Lower lobe of right lung (tissue), 2 donors: ENCODE measurements at regions not wholly inside any gene's neighbourhood (a gene's known extent, or its start where the extent isn't known, plus 50 kb on each side); places are given as distances from the start of the nearest gene placed in this dataset.

Source experiments
- ATAC-seq, 2 donors: fragments of 200-7000 bp; cut with Tn5 transposase; one replicate each; pipeline ENCODE4 v1.9.1; 2020 to 2022; ENCODE audit warnings: mild to moderate bottlenecking in 2 of 2, moderate library complexity in 2 of 2
- DNase-seq: peaks from one replicate; pipeline ENCODE4 v3.0.0-alpha.2; 2020
- H3K27ac ChIP-seq: fragments of 200-600 bp; one replicate; pipeline ENCODE4 v1.8.0; 2022
- H3K27me3 ChIP-seq: fragments of 200-600 bp; one replicate; pipeline ENCODE4 v1.8.0; 2022; ENCODE audit warnings: low read depth
- H3K36me3 ChIP-seq: fragments of 200-600 bp; one replicate; pipeline ENCODE4 v1.8.0; 2022; ENCODE audit warnings: mild to moderate bottlenecking
- H3K4me1 ChIP-seq: fragments of 200-600 bp; one replicate; pipeline ENCODE4 v1.8.0; 2022
- H3K4me3 ChIP-seq: fragments of 200-600 bp; one replicate; pipeline ENCODE4 v1.8.0; 2022; ENCODE audit warnings: mild to moderate bottlenecking
- H3K9me3 ChIP-seq: fragments of 200-600 bp; one replicate; pipeline ENCODE4 v1.8.0; 2022
- intact Hi-C: fragments of 100-400 bp; cut with DNase I; formaldehyde crosslinking; loops from one replicate; pipeline ENCODE4 v1.11.0; 2022
- TF ChIP-seq, protein P1 (sequence below): fragments of 200-600 bp; IDR thresholded peaks from one replicate; pipeline ENCODE4 v1.8.0; 2022; ENCODE audit warnings: antibody characterized with exemption, mild to moderate bottlenecking
- donor health status: DM: no; HTN: yes; CAD: no; lungs with severe emphysema.

DNA sequence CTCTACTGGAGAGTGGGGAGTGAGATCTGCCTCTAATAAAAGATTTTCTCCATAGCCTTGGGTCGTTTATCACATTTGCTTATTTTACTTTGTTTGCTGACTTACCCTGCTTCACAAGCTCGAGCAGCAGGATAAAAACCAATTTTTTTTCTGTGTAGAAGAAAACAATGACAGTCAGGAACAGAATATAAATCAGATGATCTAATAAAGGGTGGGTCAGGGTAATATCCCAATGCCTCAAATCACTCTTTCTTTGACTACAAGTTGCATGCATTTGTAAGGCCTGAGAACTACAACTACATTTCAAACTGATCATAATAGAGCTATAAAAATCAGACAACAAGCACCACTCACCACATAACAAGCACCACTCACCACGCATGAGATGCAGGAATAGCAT is 174.4 kb upstream of the ADARB2 start:
- Histone ChIP-seq H3K4me3 (no peak overlapping the region), H3K9me3 (no peaks in the 10 kb centered on the region), H3K36me3 (no peaks in the 10 kb centered on the region), H3K4me1 (no peaks in the 10 kb centered on the region), H3K27me3 (no peaks in the 10 kb centered on the region), H3K27ac (no peak overlapping the region)
- no peak for ATAC-seq
- intact Hi-C loops, result no loop called here
- DNase-seq, result no peak
- TF ChIP-seq, protein P1, sequence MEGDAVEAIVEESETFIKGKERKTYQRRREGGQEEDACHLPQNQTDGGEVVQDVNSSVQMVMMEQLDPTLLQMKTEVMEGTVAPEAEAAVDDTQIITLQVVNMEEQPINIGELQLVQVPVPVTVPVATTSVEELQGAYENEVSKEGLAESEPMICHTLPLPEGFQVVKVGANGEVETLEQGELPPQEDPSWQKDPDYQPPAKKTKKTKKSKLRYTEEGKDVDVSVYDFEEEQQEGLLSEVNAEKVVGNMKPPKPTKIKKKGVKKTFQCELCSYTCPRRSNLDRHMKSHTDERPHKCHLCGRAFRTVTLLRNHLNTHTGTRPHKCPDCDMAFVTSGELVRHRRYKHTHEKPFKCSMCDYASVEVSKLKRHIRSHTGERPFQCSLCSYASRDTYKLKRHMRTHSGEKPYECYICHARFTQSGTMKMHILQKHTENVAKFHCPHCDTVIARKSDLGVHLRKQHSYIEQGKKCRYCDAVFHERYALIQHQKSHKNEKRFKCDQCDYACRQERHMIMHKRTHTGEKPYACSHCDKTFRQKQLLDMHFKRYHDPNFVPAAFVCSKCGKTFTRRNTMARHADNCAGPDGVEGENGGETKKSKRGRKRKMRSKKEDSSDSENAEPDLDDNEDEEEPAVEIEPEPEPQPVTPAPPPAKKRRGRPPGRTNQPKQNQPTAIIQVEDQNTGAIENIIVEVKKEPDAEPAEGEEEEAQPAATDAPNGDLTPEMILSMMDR, result no peak

DNA sequence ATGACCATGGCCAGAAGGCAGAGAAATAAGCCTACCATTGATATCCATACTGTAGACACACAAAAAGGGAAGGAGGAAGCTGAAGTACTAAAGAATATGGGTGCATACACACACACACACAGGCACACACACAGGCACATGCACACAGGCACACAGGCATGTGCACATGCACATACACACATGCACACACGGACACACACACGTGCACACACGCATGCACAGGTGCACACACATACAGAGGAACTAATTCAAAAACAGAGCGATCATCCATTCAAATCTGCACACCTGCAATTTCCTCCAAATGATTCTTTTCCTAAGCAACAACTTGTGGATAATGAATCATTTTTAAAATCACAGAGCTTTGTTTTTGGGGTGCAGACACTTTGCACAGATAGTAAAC is 166.7 kb upstream of the ADARB2 start:
- Histone ChIP-seq H3K4me1 (no peaks in the 10 kb centered on the region), H3K4me3 (no peak overlapping the region), H3K36me3 (no peaks in the 10 kb centered on the region), H3K27ac (no peak overlapping the region), H3K27me3 (no peaks in the 10 kb centered on the region), H3K9me3 (no peaks in the 10 kb centered on the region)
- DNase-seq (no peak), ATAC-seq (no peak)
- TF ChIP-seq, protein P1, result no peak
- intact Hi-C loops, result no loop called here

DNA sequence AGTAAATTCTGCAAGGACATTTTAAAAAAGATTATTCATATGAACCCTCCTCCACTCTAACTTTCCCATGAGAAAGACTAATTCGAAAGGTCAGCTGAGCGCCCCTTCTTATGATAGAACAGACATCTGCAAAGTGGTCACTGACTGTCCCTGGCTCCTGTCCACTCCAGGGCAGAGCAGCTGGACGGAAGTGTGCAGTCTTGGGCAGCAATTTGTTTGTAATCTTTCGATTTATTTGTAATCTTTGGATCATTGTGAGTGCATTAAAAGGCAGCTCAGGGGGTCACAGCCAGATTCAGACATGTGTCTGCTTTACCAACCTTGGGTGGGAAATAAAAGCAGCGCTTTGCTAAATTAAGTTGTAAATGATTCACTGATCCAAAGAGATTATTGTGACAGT is 158.8 kb upstream of the ADARB2 start:
- DNase-seq (no peak), ATAC-seq (no peak)
- no peak overlapping the region for H3K4me3 ChIP-seq
- intact Hi-C loops, result no loop called here
- H3K4me1 ChIP-seq, result no peaks in the 10 kb centered on the region
- no peaks in the 10 kb centered on the region for H3K27me3 ChIP-seq
- no peaks in the 10 kb centered on the region for H3K9me3 ChIP-seq
- TF ChIP-seq, protein P1, result no peak
- no peak overlapping the region for H3K27ac ChIP-seq
- no peaks in the 10 kb centered on the region for H3K36me3 ChIP-seq

DNA sequence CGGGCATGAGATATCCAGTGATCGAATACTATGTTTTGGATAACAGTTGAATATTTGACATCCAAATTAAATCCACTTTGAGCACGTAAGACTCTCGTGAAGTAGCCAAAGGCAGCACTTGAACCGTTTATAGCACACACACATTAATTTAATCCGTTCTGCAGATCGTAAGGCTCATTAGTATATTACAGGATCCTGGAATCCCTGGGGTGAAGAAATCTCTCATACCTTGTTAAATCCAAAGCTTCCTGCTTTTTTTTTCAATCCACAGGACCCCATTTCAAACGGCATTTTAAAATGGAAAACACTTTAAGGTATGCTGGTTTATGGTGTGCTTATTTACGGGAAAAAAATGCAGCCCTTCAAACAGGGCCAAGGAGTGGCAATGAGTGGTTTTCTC is 158.4 kb upstream of the ADARB2 start:
- Histone ChIP-seq H3K36me3 (no peaks in the 10 kb centered on the region), H3K27ac (no peak overlapping the region), H3K4me3 (no peak overlapping the region), H3K27me3 (no peaks in the 10 kb centered on the region), H3K9me3 (no peaks in the 10 kb centered on the region), H3K4me1 (no peaks in the 10 kb centered on the region)
- no peak for DNase-seq
- intact Hi-C loops, result no loop called here
- ATAC-seq, result no peak
- TF ChIP-seq, protein P1, result no peak

DNA sequence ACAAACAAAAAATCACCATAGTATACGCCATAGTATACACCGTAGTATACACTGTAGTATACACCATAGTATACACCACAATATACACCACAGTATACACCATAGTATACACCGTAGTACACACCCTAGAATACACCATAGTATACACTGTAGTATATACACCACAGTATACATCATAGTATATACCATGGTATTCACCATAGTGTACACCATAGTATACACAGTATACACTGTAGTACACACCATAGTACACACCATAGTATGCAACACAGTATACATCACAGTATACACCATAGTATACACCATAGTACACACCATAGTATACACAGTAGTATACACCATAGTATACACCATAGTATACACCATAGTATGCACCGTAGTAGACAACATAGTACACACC is 157.6 kb upstream of the ADARB2 start:
- H3K27me3 ChIP-seq, result no peaks in the 10 kb centered on the region
- no peak overlapping the region for H3K27ac ChIP-seq
- TF ChIP-seq, protein P1, result no peak
- H3K9me3 ChIP-seq, result no peaks in the 10 kb centered on the region
- no peaks in the 10 kb centered on the region for H3K4me1 ChIP-seq
- no peak for ATAC-seq
- no peaks in the 10 kb centered on the region for H3K36me3 ChIP-seq
- H3K4me3 ChIP-seq, result no peak overlapping the region
- intact Hi-C loops, result no loop called here
- DNase-seq, result no peak

DNA sequence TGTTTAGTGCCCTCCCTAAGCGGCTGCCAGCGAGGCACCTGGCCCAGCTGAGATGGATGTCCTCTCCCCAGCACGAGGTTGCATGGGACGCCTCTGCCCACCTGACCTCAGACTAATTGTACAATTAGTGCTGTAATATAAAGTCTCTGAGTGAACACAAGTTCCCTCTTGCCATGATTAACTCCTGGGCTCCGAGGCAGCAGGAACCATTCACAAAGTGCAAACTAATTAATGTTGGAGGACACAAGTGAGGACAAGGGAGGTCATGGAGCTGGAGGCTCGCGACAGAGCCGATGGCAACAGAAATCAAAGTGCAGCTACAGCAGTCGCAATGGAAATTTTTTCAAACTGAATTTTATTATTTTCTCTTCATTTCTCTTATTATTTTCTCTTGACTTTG is 156.6 kb upstream of the ADARB2 start:
- Histone ChIP-seq H3K36me3 (no peaks in the 10 kb centered on the region), H3K27ac (no peak overlapping the region), H3K9me3 (no peaks in the 10 kb centered on the region), H3K4me3 (no peak overlapping the region), H3K27me3 (no peaks in the 10 kb centered on the region), H3K4me1 (no peaks in the 10 kb centered on the region)
- no peak for DNase-seq
- ATAC-seq, result no peak
- TF ChIP-seq, protein P1, result no peak
- intact Hi-C loops, result no loop called here
